GM10248 (cell line): ENCODE measurements at regions not wholly inside any gene's neighbourhood (a gene's known extent, or its start where the extent isn't known, plus 50 kb on each side); places are given as distances from the start of the nearest gene placed in this dataset.

ENCODE experiments used
- CTCF ChIA-PET: fragments of 300-600 bp; sonication (Branson Sonifier 250); formaldehyde crosslinking; extraction: SDS; loops from one replicate; lab custom pipeline; 2021; ENCODE audit warnings: antibody characterized with exemption; lab: Yijun Ruan, JAX
- POLR2A ChIA-PET: fragments of 350-650 bp; sonication (Branson Sonifier 250); formaldehyde crosslinking; extraction: SDS; loops from one replicate; lab custom pipeline; 2020; ENCODE audit warnings: antibody characterized with exemption; lab: Yijun Ruan, JAX
- DNase-seq: peaks from one replicate; pipeline ENCODE4 v3.0.0; 2012; ENCODE audit errors: extremely low spot score
- CTCF ChIP-seq: IDR thresholded peaks from 2 replicates; pipeline ENCODE4 v1.5.1; 2012; ENCODE audit warnings: mild to moderate bottlenecking, low read depth; ENCODE audit errors: extremely low read depth, missing control alignments, control extremely low read depth

GRCh38 chr15:38071211-38071972, 137.0 kb downstream of the TMCO5A start:
- DNase-seq: no peak
- ChIA-PET CTCF (no interaction called here), POLR2A (no interaction called here)
- no peak for TF ChIP-seq CTCF

- no peak for TF ChIP-seq CTCF
- POLR2A ChIA-PET: no interaction called here
- CTCF ChIA-PET: interaction anchor here (1.0 to 1.4 kb wide), 2 partner anchors 8 to 28 kb away, joined by 3 to 4 read pairs; no protein-coding TSS in a partner anchor
- no peak for DNase-seq
Measured at GRCh38 chr15:38072007-38072347, 137.5 kb downstream of the TMCO5A start.

GRCh38 chr15:38072348-38073177, 138.1 kb downstream of the TMCO5A start:
- peak; percentile 47 for DNase-seq
- TF ChIP-seq CTCF: peak; percentile 32
- POLR2A ChIA-PET: no interaction called here
- CTCF ChIA-PET: interaction anchor here (1.0 to 1.4 kb wide), 2 partner anchors 9 to 28 kb away, joined by 3 to 4 read pairs; no protein-coding TSS in a partner anchor

- no peak for DNase-seq
- ChIA-PET CTCF (interaction anchor here (1.4 kb wide), 1 partner anchor 29 kb away, joined by 4 read pairs; no protein-coding TSS in a partner anchor), POLR2A (no interaction called here)
- no peak for TF ChIP-seq CTCF
Measured at GRCh38 chr15:38073178-38073946, 138.9 kb downstream of the TMCO5A start.

GRCh38 chr15:38074029-38074428, 139.6 kb downstream of the TMCO5A start:
- TF ChIP-seq CTCF: no peak
- no peak for DNase-seq
- ChIA-PET POLR2A (no interaction called here), CTCF (no interaction called here)

- ChIA-PET POLR2A (no interaction called here), CTCF (interaction anchor here (1.0 to 2.5 kb wide), 4 partner anchors 9 to 364 kb away, joined by 3 to 5 read pairs (median 4); no protein-coding TSS in a partner anchor)
- DNase-seq: no peak
- TF ChIP-seq CTCF: no peak
Measured at GRCh38 chr15:38075466-38075865, 141.0 kb downstream of the TMCO5A start.
